ENCODE measurements at regions not wholly inside any gene's neighbourhood (a gene's known extent, or its start where the extent isn't known, plus 50 kb on each side); places are given as distances from the start of the nearest gene placed in this dataset.

DNA sequence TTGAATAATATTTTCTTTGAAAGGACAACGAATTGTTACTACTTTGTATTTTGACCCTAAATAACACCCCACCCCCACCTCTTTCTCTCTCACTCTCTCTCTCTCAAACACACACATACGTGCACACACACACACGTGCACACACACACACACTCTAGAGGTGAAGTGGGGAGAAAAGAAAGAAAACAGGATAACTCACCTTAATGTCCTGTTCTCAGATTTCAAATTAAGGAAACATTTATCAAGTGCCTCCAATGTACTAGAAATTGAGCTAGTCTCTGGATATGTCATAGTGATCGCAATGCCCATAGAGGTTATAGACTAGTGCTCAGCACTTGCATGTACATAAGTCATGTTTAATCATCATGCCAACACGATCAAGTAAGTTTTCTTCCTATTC is 1483.6 kb upstream of the SEL1L start:
- no peak for ATAC-seq

DNA sequence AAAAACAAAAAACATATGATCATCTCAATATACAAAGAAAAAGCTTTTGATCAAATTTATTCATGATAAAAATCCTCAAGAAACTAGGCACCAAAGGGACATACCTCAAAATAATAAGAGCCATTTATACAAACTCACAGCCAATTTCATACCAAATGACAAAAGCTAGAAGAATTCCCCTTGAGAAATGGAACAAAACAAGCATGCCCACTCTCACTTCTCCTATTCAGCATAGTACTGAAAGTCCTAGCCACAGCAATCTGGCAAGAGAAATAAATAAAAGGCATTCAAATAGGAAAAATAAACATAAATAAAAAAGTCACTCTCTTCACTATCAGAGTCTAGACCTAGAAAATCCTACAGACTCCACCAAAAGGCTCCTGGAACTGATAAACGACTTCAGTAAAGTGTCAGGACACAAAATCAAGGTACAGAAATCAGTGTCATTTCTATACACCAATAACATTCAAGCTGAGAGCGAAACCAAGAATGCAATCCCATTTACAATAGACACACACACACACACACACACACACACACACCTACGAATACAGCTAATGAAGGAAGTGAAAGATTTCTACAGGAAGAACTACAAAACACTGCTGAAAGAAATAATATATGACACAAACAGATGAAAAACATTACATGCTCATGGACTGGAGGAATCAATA is 1486.2 kb upstream of the SEL1L start:
- no peak for ATAC-seq
- Histone ChIP-seq H3K4me1 (no peaks in the 10 kb centered on the region), H3K27me3 (no peaks in the 10 kb centered on the region), H3K9me3 (no peaks in the 10 kb centered on the region), H3K36me3 (no peaks in the 10 kb centered on the region), H3K27ac (no peak overlapping the region), H3K4me3 (no peak overlapping the region)
- TF ChIP-seq CTCF (IDR thresholded peaks at IDR 0.05), result no peak
- DNase-seq, result no peak
- intact Hi-C loops (cut with DNase I), result no loop called here
- WGBS, 4 donors, result 63 to 87% (median 71%) methylated on average over 3 of the region's 3 CpGs

More for the DNA sequence above, 1483.6 kb upstream of the SEL1L start:
- no peak for TF ChIP-seq POLR2A (IDR thresholded peaks at IDR 0.05)
- TF ChIP-seq CTCF (IDR thresholded peaks at IDR 0.05), result no peak
- 71 to 82% (median 77%) methylated on average over 5 of the region's 5 CpGs for WGBS, 4 donors
- H3K27ac ChIP-seq, result no peak overlapping the region
- no peaks in the 10 kb centered on the region for H3K36me3 ChIP-seq
- H3K4me3 ChIP-seq, result no peak overlapping the region
- H3K4me1 ChIP-seq, result no peaks in the 10 kb centered on the region
- no peak for DNase-seq
- intact Hi-C loops (cut with DNase I), result no loop called here
- no peaks in the 10 kb centered on the region for H3K27me3 ChIP-seq
- peaks cover 0 to 7% (median 0%) of the 10 kb centered on the region in 12 donors for H3K9me3 ChIP-seq

DNA sequence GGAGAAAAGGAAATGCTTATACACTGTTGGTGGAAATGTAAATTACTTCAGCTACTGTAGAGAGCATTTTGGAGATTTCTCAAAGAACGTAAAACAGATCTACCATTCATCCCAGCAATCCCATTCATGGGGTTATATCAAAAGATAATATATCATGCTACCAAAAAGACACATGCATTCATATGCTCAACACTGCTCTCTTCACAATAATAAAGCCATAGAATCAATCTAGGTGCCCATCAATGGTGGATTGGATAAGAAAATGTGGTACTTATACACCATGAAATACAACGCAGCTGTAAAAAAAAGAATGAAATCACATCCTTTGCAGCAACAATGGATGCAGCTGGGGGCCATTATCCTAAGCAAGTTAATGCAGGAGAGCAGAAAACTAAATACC is 1487.7 kb upstream of the SEL1L start:
- WGBS, 4 donors, result 71 to 86% (median 83%) methylated on average over 2 of the region's 2 CpGs
- no peak for ATAC-seq

GRCh38 chr14:83023369-83023768 is 1489.7 kb upstream of the SEL1L start:
- no peak for TF ChIP-seq CTCF (IDR thresholded peaks at IDR 0.05)
- no peak for TF ChIP-seq POLR2A (IDR thresholded peaks at IDR 0.05)
- intact Hi-C loops (cut with DNase I), result no loop called here
- WGBS, 4 donors, result 69 to 80% (median 77%) methylated on average over 3 of the region's 3 CpGs

More for the DNA sequence above, 1487.7 kb upstream of the SEL1L start:
- H3K36me3 ChIP-seq, result no peaks in the 10 kb centered on the region
- H3K27me3 ChIP-seq, result no peaks in the 10 kb centered on the region
- TF ChIP-seq CTCF (IDR thresholded peaks at IDR 0.05) (no peak), POLR2A (IDR thresholded peaks at IDR 0.05) (no peak)
- intact Hi-C loops (cut with DNase I), result no loop called here
- H3K27ac ChIP-seq, result no peak overlapping the region
- no peak overlapping the region for H3K4me3 ChIP-seq
- H3K4me1 ChIP-seq, result no peaks in the 10 kb centered on the region
- no peak for DNase-seq
- H3K9me3 ChIP-seq, result no peaks in the 10 kb centered on the region

More at GRCh38 chr14:83023369-83023768, 1489.7 kb upstream of the SEL1L start:
- DNase-seq (no peak), ATAC-seq (no peak)
- no peaks in the 10 kb centered on the region for H3K9me3 ChIP-seq
- H3K27me3 ChIP-seq, result no peaks in the 10 kb centered on the region
- no peak overlapping the region for H3K4me3 ChIP-seq
- H3K4me1 ChIP-seq, result no peaks in the 10 kb centered on the region
- no peak overlapping the region for H3K27ac ChIP-seq
- H3K36me3 ChIP-seq, result no peaks in the 10 kb centered on the region
